IPS-18a (cell line): ENCODE measurements at regions not wholly inside any gene's neighbourhood (a gene's known extent, or its start where the extent isn't known, plus 50 kb on each side); places are given as distances from the start of the nearest gene placed in this dataset.
"Not testable (repeated sequence)": the region's sequence is repeated elsewhere in the genome, so short reads cannot be mapped to it uniquely, and the experiment has no call there.

Experiments used
- H3K27ac ChIP-seq: one replicate; pipeline ENCODE4 v1.5.1; 2013; ENCODE audit warnings: low read length
- H3K27me3 ChIP-seq: one replicate; pipeline ENCODE4 v1.6.1; 2013; ENCODE audit warnings: mild to moderate bottlenecking, low read length; ENCODE audit not compliant: control insufficient read depth, insufficient read depth
- H3K36me3 ChIP-seq: one replicate; pipeline ENCODE4 v1.6.1; 2013; ENCODE audit warnings: low read depth, low read length; ENCODE audit not compliant: control insufficient read depth
- H3K4me1 ChIP-seq: one replicate; pipeline ENCODE4 v1.6.1; 2013; ENCODE audit warnings: low read depth, low read length; ENCODE audit not compliant: control insufficient read depth
- H3K4me3 ChIP-seq: one replicate; pipeline ENCODE4 v1.5.1; 2013; ENCODE audit warnings: low read length
- H3K9ac ChIP-seq: one replicate; pipeline ENCODE4 v1.6.1; 2013; ENCODE audit warnings: mild to moderate bottlenecking, low read length, moderate library complexity
- H3K9me3 ChIP-seq: one replicate; pipeline ENCODE4 v1.6.1; 2013; ENCODE audit warnings: low read depth, low read length; ENCODE audit not compliant: control insufficient read depth

- not testable (repeated sequence) for H3K36me3 ChIP-seq, H3K9me3 ChIP-seq, H3K4me3 ChIP-seq, H3K9ac ChIP-seq, H3K27ac ChIP-seq, H3K4me1 ChIP-seq
- peaks cover 64% of the 10 kb centered on the region for H3K27me3 ChIP-seq
These were observed 63.0 kb upstream of the MAP9 start for GRCh38 chr4:155439760-155440159.

GRCh38 chr4:155434904-155435303 is 58.1 kb upstream of the MAP9 start:
- Histone ChIP-seq H3K9me3 (no peaks in the 10 kb centered on the region), H3K27me3 (peaks cover 84% of the 10 kb centered on the region), H3K36me3 (no peaks in the 10 kb centered on the region), H3K4me1 (no peaks in the 10 kb centered on the region), H3K27ac (no peak overlapping the region), H3K4me3 (no peak overlapping the region), H3K9ac (no peak overlapping the region)

- H3K4me1 ChIP-seq = no peaks in the 10 kb centered on the region
- no peak overlapping the region for H3K9ac ChIP-seq
- H3K36me3 ChIP-seq = no peaks in the 10 kb centered on the region
- H3K27ac ChIP-seq = no peak overlapping the region
- no peaks in the 10 kb centered on the region for H3K9me3 ChIP-seq
- H3K27me3 ChIP-seq = peaks cover 86% of the 10 kb centered on the region
- H3K4me3 ChIP-seq = no peak overlapping the region
These were observed 57.6 kb upstream of the MAP9 start for GRCh38 chr4:155434366-155434765.

- Histone ChIP-seq H3K9ac (no peak overlapping the region), H3K27me3 (peaks cover 86% of the 10 kb centered on the region), H3K27ac (no peak overlapping the region), H3K9me3 (no peaks in the 10 kb centered on the region), H3K36me3 (no peaks in the 10 kb centered on the region), H3K4me3 (no peak overlapping the region), H3K4me1 (no peaks in the 10 kb centered on the region)
These were observed 57.0 kb upstream of the MAP9 start for GRCh38 chr4:155433636-155434360.

GRCh38 chr4:155430895-155431795 is 54.4 kb upstream of the MAP9 start:
- no peak overlapping the region for H3K9ac ChIP-seq
- H3K9me3 ChIP-seq = peaks cover 5% of the 10 kb centered on the region
- H3K27me3 ChIP-seq = peaks cover 100% of the 10 kb centered on the region
- no peaks in the 10 kb centered on the region for H3K4me1 ChIP-seq
- no peak overlapping the region for H3K4me3 ChIP-seq
- H3K36me3 ChIP-seq = no peaks in the 10 kb centered on the region
- no peak overlapping the region for H3K27ac ChIP-seq

GRCh38 chr4:155428128-155428527 is 51.4 kb upstream of the MAP9 start:
- Histone ChIP-seq H3K9me3 (peaks cover 5% of the 10 kb centered on the region), H3K27ac (no peak overlapping the region), H3K27me3 (peaks cover 100% of the 10 kb centered on the region), H3K36me3 (no peaks in the 10 kb centered on the region), H3K4me1 (no peaks in the 10 kb centered on the region), H3K4me3 (no peak overlapping the region), H3K9ac (no peak overlapping the region)

- Histone ChIP-seq H3K27me3 (peaks cover 100% of the 10 kb centered on the region), H3K27ac (no peak overlapping the region), H3K4me3 (no peak overlapping the region), H3K9ac (no peak overlapping the region), H3K36me3 (no peaks in the 10 kb centered on the region), H3K4me1 (no peaks in the 10 kb centered on the region), H3K9me3 (peaks cover 5% of the 10 kb centered on the region)
These were observed 50.2 kb upstream of the MAP9 start for GRCh38 chr4:155426953-155427352.
